Fibroblast of the aortic adventitia (primary cell): ENCODE measurements at regions not wholly inside any gene's neighbourhood (a gene's known extent, or its start where the extent isn't known, plus 50 kb on each side); places are given as distances from the start of the nearest gene placed in this dataset.
"Not testable (repeated sequence)": the region's sequence is repeated elsewhere in the genome, so short reads cannot be mapped to it uniquely, and the experiment has no call there.

Source experiments
- DNase-seq: peaks from one replicate; pipeline ENCODE4 v3.0.0-alpha.2; 2010; ENCODE audit warnings: low read depth
- H3K4me3 ChIP-seq: 2 replicates; pipeline ENCODE4 v1.5.1; 2011; ENCODE audit warnings: low read depth, mild to moderate bottlenecking, control low read depth, low read length, moderate library complexity
- CTCF ChIP-seq: IDR thresholded peaks from 2 replicates; pipeline ENCODE4 v1.5.1; 2011; ENCODE audit warnings: mild to moderate bottlenecking, low read length, control low read depth, inconsistent platforms; ENCODE audit not compliant: insufficient read depth

- H3K4me3 ChIP-seq = no peak overlapping the region
- no peak for TF ChIP-seq CTCF
- peak; percentile 7 for DNase-seq
Observed at GRCh38 chr12:47433876-47434275, 272.0 kb downstream of the RPAP3 start.

DNA sequence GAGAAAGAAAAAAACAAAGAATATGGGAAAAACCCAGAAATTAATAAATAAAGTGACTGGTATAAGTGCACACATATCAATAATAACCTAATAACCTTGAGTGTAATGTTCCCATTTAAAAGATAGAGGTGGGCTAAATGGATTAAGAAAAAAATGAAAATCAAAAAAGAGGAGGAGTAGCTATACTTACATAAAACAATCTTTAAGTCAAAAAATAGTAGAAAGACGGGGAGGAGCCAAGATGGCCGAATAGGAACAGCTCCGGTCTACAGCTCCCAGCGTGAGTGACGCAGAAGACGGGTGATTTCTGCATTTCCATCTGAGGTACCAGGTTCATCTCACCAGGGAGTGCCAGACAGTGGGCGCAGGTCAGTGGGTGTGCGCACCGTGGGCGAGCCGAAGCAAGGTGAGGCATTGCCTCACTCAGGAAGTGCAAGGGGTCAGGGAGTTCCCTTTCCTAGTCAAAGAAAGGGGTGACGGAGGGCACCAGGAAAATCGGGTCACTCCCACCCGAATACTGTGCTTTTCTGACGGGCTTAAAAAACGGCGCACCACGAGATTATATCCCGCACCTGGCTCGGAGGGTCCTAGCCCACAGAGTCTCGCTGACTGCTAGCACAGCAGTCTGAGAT lies 279.0 kb downstream of the RPAP3 start:
- not testable (repeated sequence) for DNase-seq, H3K4me3 ChIP-seq

DNA sequence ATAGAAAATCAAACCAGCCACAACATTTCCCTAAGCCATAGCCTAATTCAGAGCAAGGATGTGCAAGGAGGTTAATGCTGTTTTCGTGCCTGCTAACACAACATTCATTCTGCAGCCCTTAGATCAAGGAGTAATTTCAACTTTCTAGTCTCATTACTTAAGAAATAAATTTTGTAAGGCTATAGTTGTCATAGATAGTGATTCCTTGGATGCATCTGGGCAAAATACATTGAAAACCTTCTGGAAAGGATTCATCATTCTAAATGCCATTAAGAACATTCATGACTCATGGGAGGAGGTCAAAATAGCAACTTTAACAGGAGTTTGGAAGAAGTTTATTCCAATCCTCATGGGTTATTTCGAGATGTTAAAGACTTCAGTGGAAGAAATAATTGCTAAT lies 283.2 kb downstream of the RPAP3 start:
- TF ChIP-seq CTCF = no peak
- no peak overlapping the region for H3K4me3 ChIP-seq
- DNase-seq = peak; percentile 49

- no peak for TF ChIP-seq CTCF
- DNase-seq = peak; percentile 28
- no peak overlapping the region for H3K4me3 ChIP-seq
Observed at GRCh38 chr12:47419497-47419896, 286.3 kb downstream of the RPAP3 start.

- H3K4me3 ChIP-seq = no peak overlapping the region
- no peak for TF ChIP-seq CTCF
- DNase-seq = no peak
Observed at GRCh38 chr12:47417955-47418354, 287.9 kb downstream of the RPAP3 start.

- H3K4me3 ChIP-seq = no peak overlapping the region
- no peak for TF ChIP-seq CTCF
- no peak for DNase-seq
Observed at GRCh38 chr12:47417121-47417520, 288.7 kb downstream of the RPAP3 start.

GRCh38 chr12:47415054-47415453 lies 290.8 kb downstream of the RPAP3 start:
- TF ChIP-seq CTCF = no peak
- H3K4me3 ChIP-seq = no peak overlapping the region
- DNase-seq = peak; percentile 40
